Panc1 (cell line): ENCODE measurements at regions not wholly inside any gene's neighbourhood (a gene's known extent, or its start where the extent isn't known, plus 50 kb on each side); places are given as distances from the start of the nearest gene placed in this dataset.

Experiments used
- CTCF ChIP-seq: fragments of 450-650 bp; IDR thresholded peaks from 2 replicates; pipeline ENCODE4 v1.5.1; 2017; ENCODE audit warnings: mild to moderate bottlenecking
- POLR2AphosphoS5 ChIP-seq: IDR thresholded peaks from 2 replicates; pipeline ENCODE4 v1.6.1; 2012; ENCODE audit warnings: mild to moderate bottlenecking, low read depth, low read length, moderate library complexity
- REST ChIP-seq, 2 experiments: IDR thresholded peaks; 2 replicates each; pipeline ENCODE4 v1.6.1; 2011 to 2012; ENCODE audit warnings: low read depth in 2 of 2, control low read depth in 1 of 2, low read length in 1 of 2, mild to moderate bottlenecking in 1 of 2, moderate library complexity in 1 of 2; ENCODE audit not compliant: insufficient read depth in 1 of 2
- TCF7L2 ChIP-seq: IDR thresholded peaks from 2 replicates; pipeline ENCODE4 v1.6.1; 2011; ENCODE audit warnings: mild to moderate bottlenecking, low read depth, low read length, inconsistent platforms

- TF ChIP-seq CTCF (no peak), REST (IDR thresholded peaks at IDR 0.05; ENCODE audit: insufficient read depth in 1 of 2, low read depth in 2 of 2, low read length in 1 of 2) (no peak), POLR2AphosphoS5 (no peak), TCF7L2 (no peak)
Observed at GRCh38 chr6:24997905-24998304, 62.1 kb upstream of the RIPOR2 start.
